ENCODE measurements at regions not wholly inside any gene's neighbourhood (a gene's known extent, or its start where the extent isn't known, plus 50 kb on each side); places are given as distances from the start of the nearest gene placed in this dataset.

DNA sequence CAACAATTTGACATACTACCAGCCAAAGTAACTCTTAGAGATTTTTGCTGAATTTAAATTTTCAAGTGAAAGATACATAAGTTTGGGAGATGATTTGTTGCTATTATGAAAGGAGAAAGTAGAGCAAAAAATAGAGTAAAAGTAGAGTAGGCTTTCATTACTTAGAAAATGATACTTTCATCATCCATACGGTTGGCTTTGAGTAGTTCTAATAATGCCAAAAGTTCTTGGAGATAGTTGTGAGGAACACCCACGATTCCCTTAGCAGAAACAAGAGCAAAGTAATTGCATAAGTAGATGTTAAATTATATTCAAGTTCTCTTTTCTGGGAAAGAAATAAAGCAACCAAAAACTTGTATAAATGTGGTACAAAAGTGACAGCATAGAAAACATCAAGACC, 95.0 kb upstream of the VAV3 start:
- no peak overlapping the region for H3K4me3 ChIP-seq (ENCODE audit: low read depth, low read length)
- TF ChIP-seq, protein P1, sequence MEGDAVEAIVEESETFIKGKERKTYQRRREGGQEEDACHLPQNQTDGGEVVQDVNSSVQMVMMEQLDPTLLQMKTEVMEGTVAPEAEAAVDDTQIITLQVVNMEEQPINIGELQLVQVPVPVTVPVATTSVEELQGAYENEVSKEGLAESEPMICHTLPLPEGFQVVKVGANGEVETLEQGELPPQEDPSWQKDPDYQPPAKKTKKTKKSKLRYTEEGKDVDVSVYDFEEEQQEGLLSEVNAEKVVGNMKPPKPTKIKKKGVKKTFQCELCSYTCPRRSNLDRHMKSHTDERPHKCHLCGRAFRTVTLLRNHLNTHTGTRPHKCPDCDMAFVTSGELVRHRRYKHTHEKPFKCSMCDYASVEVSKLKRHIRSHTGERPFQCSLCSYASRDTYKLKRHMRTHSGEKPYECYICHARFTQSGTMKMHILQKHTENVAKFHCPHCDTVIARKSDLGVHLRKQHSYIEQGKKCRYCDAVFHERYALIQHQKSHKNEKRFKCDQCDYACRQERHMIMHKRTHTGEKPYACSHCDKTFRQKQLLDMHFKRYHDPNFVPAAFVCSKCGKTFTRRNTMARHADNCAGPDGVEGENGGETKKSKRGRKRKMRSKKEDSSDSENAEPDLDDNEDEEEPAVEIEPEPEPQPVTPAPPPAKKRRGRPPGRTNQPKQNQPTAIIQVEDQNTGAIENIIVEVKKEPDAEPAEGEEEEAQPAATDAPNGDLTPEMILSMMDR (IDR thresholded peaks at IDR 0.05; ENCODE audit: low read depth, low read length): no peak

DNA sequence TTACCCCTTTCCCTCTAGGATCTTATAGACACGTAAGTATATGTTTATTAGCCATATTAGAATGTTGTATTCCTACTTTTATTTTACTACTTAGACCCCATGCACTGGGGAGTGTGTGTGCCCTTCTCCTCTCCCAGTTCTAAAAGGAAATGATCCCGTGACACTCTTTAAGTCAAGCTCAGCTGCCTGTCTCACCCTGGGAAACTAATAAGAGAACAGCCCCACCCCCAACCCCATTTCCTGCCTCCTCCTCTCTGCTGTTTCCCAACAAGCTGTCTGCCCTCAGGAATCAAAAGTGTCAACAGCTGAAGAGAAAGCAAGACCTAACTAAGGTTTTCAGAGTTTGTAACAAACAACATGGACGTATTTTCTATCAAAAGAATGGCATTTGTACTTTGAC, 92.6 kb upstream of the VAV3 start:
- TF ChIP-seq, protein P1 (IDR thresholded peaks at IDR 0.05; ENCODE audit: low read depth, low read length): no peak

DNA sequence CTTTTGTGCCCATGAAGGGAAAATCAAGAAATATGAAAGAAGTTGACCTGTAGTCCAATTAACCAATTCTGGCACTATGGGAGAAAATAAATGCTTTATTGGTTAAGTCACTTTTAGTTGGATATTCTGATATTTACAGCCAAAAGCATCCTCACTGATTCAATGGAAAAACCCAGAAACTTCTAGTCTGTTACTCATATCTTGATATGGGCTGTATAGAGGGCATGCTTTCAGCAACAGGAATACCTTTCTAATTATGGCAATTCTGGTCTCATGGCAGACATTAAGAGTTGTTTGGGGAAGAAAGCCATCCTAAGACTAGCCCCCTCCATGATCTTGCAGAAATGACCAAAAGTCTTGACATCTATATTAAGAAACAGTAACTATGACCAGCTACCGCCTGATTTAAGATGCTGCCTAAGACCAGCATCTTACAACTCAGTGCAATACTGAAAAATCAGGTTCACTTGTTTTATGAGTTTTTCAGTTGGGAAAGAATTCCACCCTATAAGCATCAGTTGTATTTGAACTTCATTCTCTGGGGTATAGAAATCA, 91.5 kb upstream of the VAV3 start:
- TF ChIP-seq, protein P1 (IDR thresholded peaks at IDR 0.05; ENCODE audit: low read depth, low read length): no peak
- no peak overlapping the region for H3K4me3 ChIP-seq (ENCODE audit: low read depth, low read length)

More for the DNA sequence above, 92.6 kb upstream of the VAV3 start:
- no peak overlapping the region for H3K4me3 ChIP-seq (ENCODE audit: low read depth, low read length)

DNA sequence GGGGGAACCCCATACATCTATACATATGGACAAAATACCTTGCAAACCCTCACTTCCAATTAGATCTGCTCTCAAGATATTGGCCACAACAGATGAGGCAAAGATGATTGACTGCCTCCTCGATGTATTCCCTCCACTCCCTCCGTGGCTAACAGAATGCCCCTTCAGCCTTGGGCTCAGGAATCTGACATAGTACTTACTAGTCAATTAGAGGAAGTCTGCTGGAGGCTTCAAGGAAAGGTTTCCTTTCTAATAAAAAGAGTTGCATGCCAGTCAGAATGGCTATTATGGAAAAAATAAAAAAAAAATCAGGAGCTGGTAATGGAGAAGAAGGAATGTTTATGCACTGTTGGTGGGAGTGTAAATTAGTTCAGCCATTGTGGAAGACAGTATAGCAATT, 90.4 kb upstream of the VAV3 start:
- TF ChIP-seq, protein P1 (IDR thresholded peaks at IDR 0.05; ENCODE audit: low read depth, low read length): no peak

GRCh38 chr1:108054396-108054795, 89.4 kb upstream of the VAV3 start:
- TF ChIP-seq, protein P1 (IDR thresholded peaks at IDR 0.05; ENCODE audit: low read depth, low read length): no peak
- no peak overlapping the region for H3K4me3 ChIP-seq (ENCODE audit: low read depth, low read length)

More for the DNA sequence above, 90.4 kb upstream of the VAV3 start:
- H3K4me3 ChIP-seq (ENCODE audit: low read depth, low read length): no peak overlapping the region

- H3K4me3 ChIP-seq (ENCODE audit: low read depth, low read length): no peak overlapping the region
- TF ChIP-seq, protein P1 (IDR thresholded peaks at IDR 0.05; ENCODE audit: low read depth, low read length): no peak
These were observed 88.5 kb upstream of the VAV3 start for GRCh38 chr1:108053270-108054013.

DNA sequence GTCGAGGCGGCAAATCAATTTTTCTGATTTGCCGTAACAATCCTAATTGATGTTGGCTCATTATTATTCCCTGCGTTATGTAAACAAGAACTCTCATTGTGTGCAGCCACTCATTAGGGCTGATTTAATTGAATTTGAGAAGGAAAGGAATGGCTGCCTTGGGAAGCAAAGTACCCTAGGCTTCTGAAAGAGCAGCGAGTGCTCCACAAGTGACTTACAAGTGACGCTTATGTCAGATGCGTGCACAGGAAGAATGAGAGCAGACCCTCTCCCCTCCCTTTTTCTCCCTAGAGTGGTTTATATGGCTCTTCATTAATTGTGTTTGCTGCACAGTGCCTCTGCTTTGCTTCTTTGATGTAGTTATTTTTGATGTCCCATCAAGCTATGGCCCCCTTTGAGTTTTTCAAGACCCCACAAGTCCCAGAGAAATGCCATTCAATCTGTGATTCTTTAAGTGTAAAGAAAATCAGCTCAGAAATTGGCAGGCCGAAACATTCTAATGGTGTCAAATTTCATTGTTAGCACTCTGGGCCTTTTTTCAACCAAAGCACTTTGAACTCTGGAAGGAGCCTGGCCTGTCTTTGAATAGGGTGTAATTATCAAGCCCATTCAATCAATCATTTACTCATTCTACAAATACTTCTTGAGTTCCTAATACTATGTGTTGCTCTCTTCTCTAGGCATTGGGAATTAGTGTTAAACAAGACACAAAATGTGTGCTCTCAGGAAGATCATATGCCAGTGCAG, 86.8 kb upstream of the VAV3 start:
- no peak overlapping the region for H3K4me3 ChIP-seq (ENCODE audit: low read depth, low read length)

More for the DNA sequence above, 86.8 kb upstream of the VAV3 start:
- TF ChIP-seq, protein P1 (IDR thresholded peaks at IDR 0.05; ENCODE audit: low read depth, low read length): no peak
